Ovary (tissue), 7 donors: ENCODE measurements at regions not wholly inside any gene's neighbourhood (a gene's known extent, or its start where the extent isn't known, plus 50 kb on each side); places are given as distances from the start of the nearest gene placed in this dataset.

ENCODE experiments used
- DNase-seq, 5 donors: peaks; one replicate each; pipeline ENCODE4 v3.0.0-alpha.2; 2019 to 2020
- H3K27ac ChIP-seq, 2 donors: fragments of 200-600 bp; one replicate each; pipeline versions ENCODE4 v1.5.1 to v1.8.0; 2019 to 2022
- H3K27me3 ChIP-seq: fragments of 200-600 bp; one replicate; pipeline ENCODE4 v1.8.0; 2022
- H3K36me3 ChIP-seq: fragments of 200-600 bp; sonication (generic); one replicate; pipeline ENCODE4 v1.5.1; 2019
- H3K4me1 ChIP-seq: one replicate; pipeline ENCODE4 v1.8.1; 2013; ENCODE audit warnings: mild to moderate bottlenecking, moderate library complexity; ENCODE audit not compliant: insufficient read depth
- H3K4me3 ChIP-seq: fragments of 200-600 bp; sonication (generic); one replicate; pipeline ENCODE4 v1.5.1; 2017
- H3K9me3 ChIP-seq, 2 donors: fragments of 200-600 bp in 1 of 2; sonication (generic) in 1 of 2; one replicate each; pipeline versions ENCODE4 v1.5.1 to v1.8.1; 2013 to 2019; ENCODE audit warnings: mild to moderate bottlenecking in 1 of 2, moderate library complexity in 1 of 2
- EP300 ChIP-seq: sonication (generic); formaldehyde crosslinking; IDR thresholded peaks from one replicate; pipeline ENCODE4 v1.6.1; 2017; ENCODE audit warnings: antibody characterized with exemption
- POLR2A ChIP-seq: fragments of 450-650 bp; IDR thresholded peaks from one replicate; pipeline ENCODE4 v1.6.1; 2017; ENCODE audit warnings: antibody characterized with exemption, mild to moderate bottlenecking, moderate library complexity
- WGBS, 3 donors: extraction: QIAGEN DNeasy Blood & Tissue Kit in 1 of 3; methylation state at CpG; one replicate each; pipeline versions ENCODE4 v1.1.5 to v1.1.7; 2013 to 2017; 5-methylcytosine and 5-hydroxymethylcytosine counted together
- intact Hi-C, 4 donors: fragments of 100-400 bp; cut with DNase I; formaldehyde crosslinking; loops; one replicate each; pipeline versions ENCODE4 v1.11.0 to v1.15.1; 2022 to 2023
- TF ChIP-seq, protein P1 (sequence below), 3 donors: fragments of 450-650 bp in 2 of 3; fragments of 200-600 bp in 1 of 3; IDR thresholded peaks; one replicate each; pipeline versions ENCODE4 v1.5.1 to v1.8.0; 2016 to 2022; ENCODE audit warnings: antibody characterized with exemption in 3 of 3, mild to moderate bottlenecking in 1 of 3
- donor health status: DM: no; HTN: no; CAD: no; lungs with moderate emphysema.
- donor health status: DM: no; HTN: no; CAD: no.
- donor health status: Bipolar disorder and iron deficiency.
- donor health status: DM: no; HTN: no; CAD: no.
- donor health status: DM: yes; HTN: yes; CAD: no.

DNA sequence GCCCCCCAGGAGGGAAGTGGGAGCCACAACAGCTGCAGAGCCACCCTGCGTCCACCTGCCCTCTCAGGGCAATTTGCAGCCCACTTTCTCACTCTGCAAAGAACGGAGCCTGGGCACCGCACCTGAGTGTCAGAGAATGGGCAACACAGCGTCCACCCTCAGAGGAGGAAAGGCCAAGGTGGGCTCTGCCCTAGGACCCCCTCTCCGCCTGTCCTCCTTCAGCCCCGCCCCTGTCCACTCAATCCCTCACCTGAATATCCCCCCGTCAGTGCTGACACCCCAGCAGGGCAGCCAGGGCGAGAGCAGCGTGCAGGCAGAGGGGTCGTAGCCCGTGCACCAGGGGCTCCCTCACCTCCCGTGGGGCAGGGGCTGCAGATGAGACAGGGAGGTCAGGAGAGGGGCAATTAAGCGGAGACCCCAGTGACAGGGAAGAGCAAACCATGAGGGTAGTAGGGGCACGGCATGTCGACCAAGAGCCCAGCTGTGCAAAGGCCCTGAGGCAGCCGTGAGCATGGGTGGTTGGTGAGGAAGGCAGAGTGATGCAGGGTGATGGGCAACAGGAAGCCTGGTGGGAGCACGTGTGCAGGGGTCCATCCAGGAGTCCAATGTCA, 140.3 kb downstream of the OLFM1 start:
- WGBS, 3 donors: 66 to 72% (median 72%) methylated on average over 16 to 17 of the region's 17 CpGs
- Histone ChIP-seq H3K4me1 (no peaks in the 10 kb centered on the region), H3K4me3 (no peak overlapping the region), H3K27me3 (no peaks in the 10 kb centered on the region), H3K9me3 (no peaks in the 10 kb centered on the region), H3K36me3 (no peaks in the 10 kb centered on the region), H3K27ac (no peak overlapping the region)
- peak in 1 of 5 donors; percentile 7 for DNase-seq
- intact Hi-C loops: no loop called here
- no peak for TF ChIP-seq POLR2A

GRCh38 chr9:135228345-135228982, 141.0 kb downstream of the OLFM1 start:
- Histone ChIP-seq H3K36me3 (no peaks in the 10 kb centered on the region), H3K4me1 (no peaks in the 10 kb centered on the region), H3K27me3 (no peaks in the 10 kb centered on the region), H3K9me3 (no peaks in the 10 kb centered on the region), H3K4me3 (no peak overlapping the region), H3K27ac (no peak overlapping the region)
- intact Hi-C loops: no loop called here
- DNase-seq: peak in 2 of 5 donors; percentile 4 to 9
- WGBS, 3 donors: 42 to 43% (median 42%) methylated on average over 18 of the region's 18 CpGs
- TF ChIP-seq POLR2A: no peak
- no peak for TF ChIP-seq EP300
- TF ChIP-seq, protein P1, sequence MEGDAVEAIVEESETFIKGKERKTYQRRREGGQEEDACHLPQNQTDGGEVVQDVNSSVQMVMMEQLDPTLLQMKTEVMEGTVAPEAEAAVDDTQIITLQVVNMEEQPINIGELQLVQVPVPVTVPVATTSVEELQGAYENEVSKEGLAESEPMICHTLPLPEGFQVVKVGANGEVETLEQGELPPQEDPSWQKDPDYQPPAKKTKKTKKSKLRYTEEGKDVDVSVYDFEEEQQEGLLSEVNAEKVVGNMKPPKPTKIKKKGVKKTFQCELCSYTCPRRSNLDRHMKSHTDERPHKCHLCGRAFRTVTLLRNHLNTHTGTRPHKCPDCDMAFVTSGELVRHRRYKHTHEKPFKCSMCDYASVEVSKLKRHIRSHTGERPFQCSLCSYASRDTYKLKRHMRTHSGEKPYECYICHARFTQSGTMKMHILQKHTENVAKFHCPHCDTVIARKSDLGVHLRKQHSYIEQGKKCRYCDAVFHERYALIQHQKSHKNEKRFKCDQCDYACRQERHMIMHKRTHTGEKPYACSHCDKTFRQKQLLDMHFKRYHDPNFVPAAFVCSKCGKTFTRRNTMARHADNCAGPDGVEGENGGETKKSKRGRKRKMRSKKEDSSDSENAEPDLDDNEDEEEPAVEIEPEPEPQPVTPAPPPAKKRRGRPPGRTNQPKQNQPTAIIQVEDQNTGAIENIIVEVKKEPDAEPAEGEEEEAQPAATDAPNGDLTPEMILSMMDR (IDR thresholded peaks at IDR 0.05): no peak

DNA sequence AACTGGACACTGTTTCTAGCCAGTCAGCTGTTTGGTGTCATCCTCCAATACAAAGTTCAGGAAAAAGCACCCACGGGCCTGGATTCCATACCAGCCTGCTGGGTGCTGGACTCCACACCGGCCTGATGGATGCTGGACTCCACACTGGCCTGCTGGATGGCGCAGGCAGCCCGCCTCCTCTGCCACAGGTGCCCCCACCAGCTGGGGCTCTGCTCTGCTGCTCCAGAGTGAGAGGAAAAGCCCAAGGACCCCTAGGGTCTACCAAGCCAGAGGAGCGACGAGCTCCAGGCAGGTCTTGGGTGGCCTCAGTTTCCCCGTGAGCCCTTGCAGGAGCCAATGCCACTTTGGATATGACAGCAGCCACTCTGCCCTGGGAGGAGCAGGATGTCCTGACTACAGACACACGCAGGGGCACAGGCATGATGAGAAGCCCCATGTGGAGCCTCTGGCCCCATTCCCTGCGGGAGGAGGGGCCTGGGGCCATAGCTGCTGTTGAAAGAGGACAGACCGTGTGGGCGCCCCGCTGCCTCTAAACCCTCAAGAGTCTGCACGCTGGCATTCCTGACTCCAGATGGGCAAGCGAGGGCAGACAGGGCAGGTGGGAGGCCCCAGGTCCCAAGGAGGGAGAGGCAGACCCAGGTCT, 141.6 kb downstream of the OLFM1 start:
- Histone ChIP-seq H3K4me1 (no peaks in the 10 kb centered on the region), H3K36me3 (no peaks in the 10 kb centered on the region), H3K4me3 (no peak overlapping the region), H3K9me3 (no peaks in the 10 kb centered on the region), H3K27me3 (no peaks in the 10 kb centered on the region), H3K27ac (no peak overlapping the region)
- DNase-seq: peak in 1 of 5 donors; percentile 2
- whole genome bisulfite sequencing, 3 donors: 81 to 87% (median 81%) methylated on average over 13 to 14 of the region's 14 CpGs
- intact Hi-C loops: no loop called here
- TF ChIP-seq EP300: no peak
- TF ChIP-seq, protein P1 (IDR thresholded peaks at IDR 0.05): no peak
- TF ChIP-seq POLR2A: no peak

- Histone ChIP-seq H3K27ac (no peak overlapping the region), H3K4me1 (no peaks in the 10 kb centered on the region), H3K4me3 (no peak overlapping the region), H3K9me3 (no peaks in the 10 kb centered on the region), H3K27me3 (no peaks in the 10 kb centered on the region), H3K36me3 (no peaks in the 10 kb centered on the region)
- intact Hi-C loops: no loop called here
- TF ChIP-seq EP300 (no peak), POLR2A (no peak)
- TF ChIP-seq, protein P1 (IDR thresholded peaks at IDR 0.05): no peak
- WGBS, 3 donors: 67 to 77% (median 76%) methylated on average over 16 of the region's 16 CpGs
- DNase-seq: peak in 1 of 5 donors; percentile 13
Observed at GRCh38 chr9:135229701-135230385, 142.4 kb downstream of the OLFM1 start.
